GM12878 (cell line): ENCODE measurements at regions not wholly inside any gene's neighbourhood (a gene's known extent, or its start where the extent isn't known, plus 50 kb on each side); places are given as distances from the start of the nearest gene placed in this dataset.

Source experiments
- ATAC-seq: fragments of 200-7000 bp; cut with Tn5 transposase; 3 replicates; pipeline ENCODE4 v1.9.1; 2020; ENCODE audit warnings: mild to moderate bottlenecking, moderate library complexity
- BruUV-seq: library from RNA; stranded (reverse); fragments of 400-500 nt; replicated peaks from 2 replicates; lab custom pipeline; 2021; lab: Mats Ljungman, UMichigan
- CTCF ChIA-PET: fragments of 300-600 bp; sonication (Branson Sonifier 250); formaldehyde crosslinking; extraction: SDS; loops from one replicate; lab custom pipeline; 2021; ENCODE audit warnings: inconsistent platforms; lab: Yijun Ruan, JAX
- POLR2A ChIA-PET: fragments of 350-600 bp; formaldehyde crosslinking; extraction: SDS; loops from one replicate; lab custom pipeline; 2021; ENCODE audit warnings: inconsistent platforms; lab: Charles Lee
- RAD21 ChIA-PET: fragments of 300-600 bp; sonication (Branson Sonifier 250); formaldehyde crosslinking; loops from one replicate; lab custom pipeline; 2023; ENCODE audit warnings: antibody characterized with exemption; ENCODE audit not compliant: unreplicated experiment; lab: Charles Lee
- SMC1A ChIA-PET: fragments of 300-600 bp; sonication (Branson Sonifier 250); formaldehyde crosslinking; loops from one replicate; lab custom pipeline; 2023; ENCODE audit not compliant: unreplicated experiment, uncharacterized antibody; lab: Charles Lee
- DNase-seq: peaks from one replicate; pipeline ENCODE4 v3.0.0-alpha.2; 2011; ENCODE audit warnings: low read depth, low spot score
- FAIRE-seq: peaks from 3 replicates; lab custom pipeline; 2011; peaks lifted over from hg19 to GRCh38; lab: Jason Lieb, UNC
- H2AFZ ChIP-seq: 2 replicates; pipeline ENCODE4 v1.6.0; 2011; ENCODE audit warnings: low read depth, low read length, control low read depth; ENCODE audit not compliant: control insufficient read depth
- H3K27ac ChIP-seq: 2 replicates; pipeline ENCODE4 v1.5.1; 2011; ENCODE audit warnings: control low read depth; ENCODE audit not compliant: control insufficient read depth, insufficient read depth
- H3K27me3 ChIP-seq, 2 experiments: replicated peaks in 1 of 2; 2 replicates each; pipeline versions ENCODE4 v1.6.0 to v1.6.1; 2011; ENCODE audit warnings: low read length in 1 of 2; ENCODE audit not compliant: control insufficient read depth in 2 of 2, insufficient read depth in 2 of 2
- H3K36me3 ChIP-seq, 2 experiments: 2 replicates each; pipeline ENCODE4 v1.5.1; 2011; ENCODE audit warnings: low read length in 1 of 2; ENCODE audit not compliant: control insufficient read depth in 2 of 2, insufficient read depth in 2 of 2
- H3K4me1 ChIP-seq: 2 replicates; pipeline ENCODE4 v1.6.1; 2011; ENCODE audit warnings: mild to moderate bottlenecking, low read length, moderate library complexity, mixed read lengths; ENCODE audit not compliant: control insufficient read depth, insufficient read depth
- H3K4me2 ChIP-seq: 2 replicates; pipeline ENCODE4 v1.6.0; 2011; ENCODE audit warnings: control low read depth; ENCODE audit not compliant: control insufficient read depth, insufficient read depth
- H3K4me3 ChIP-seq: fragments of 200-600 bp; sonication (generic); 2 replicates; pipeline ENCODE4 v1.5.1; 2016
- H3K79me2 ChIP-seq: 2 replicates; pipeline ENCODE4 v1.6.0; 2011; ENCODE audit warnings: low read length; ENCODE audit not compliant: control insufficient read depth, insufficient read depth
- H3K9ac ChIP-seq: 2 replicates; pipeline ENCODE4 v1.8.0; 2011; ENCODE audit warnings: low read length, control low read depth, mixed read lengths; ENCODE audit not compliant: control insufficient read depth, insufficient read depth
- H3K9me3 ChIP-seq: replicated peaks from 3 replicates; pipeline ENCODE4 v1.5.1; 2011; ENCODE audit warnings: mild to moderate bottlenecking, low read length; ENCODE audit not compliant: control insufficient read depth, insufficient read depth
- H4K20me1 ChIP-seq: 2 replicates; pipeline ENCODE4 v1.6.0; 2011; ENCODE audit not compliant: control insufficient read depth, insufficient read depth
- ASH2L ChIP-seq: fragments of 300-600, 200-600 bp; sonication (generic); IDR thresholded peaks from 2 replicates; pipeline ENCODE4 v1.6.1; 2017; ENCODE audit warnings: low read depth, mild to moderate bottlenecking, borderline replicate concordance
- BMI1 ChIP-seq: fragments of 450-650 bp; IDR thresholded peaks from 2 replicates; pipeline ENCODE4 v1.6.1; 2016; ENCODE audit warnings: mild to moderate bottlenecking, moderate library complexity, borderline replicate concordance
- KLF5 ChIP-seq: fragments of 450-650 bp; IDR thresholded peaks from 2 replicates; pipeline ENCODE4 v1.6.1; 2014; ENCODE audit warnings: mild to moderate bottlenecking; ENCODE audit not compliant: partially characterized antibody
- MTA2 ChIP-seq: fragments of 450-650 bp; IDR thresholded peaks from 2 replicates; pipeline ENCODE4 v1.6.1; 2016; ENCODE audit warnings: low read depth, mild to moderate bottlenecking, moderate library complexity
- TCF7 ChIP-seq: IDR thresholded peaks from 2 replicates; pipeline ENCODE4 v1.6.1; 2014; ENCODE audit warnings: antibody characterized with exemption, borderline replicate concordance
- ZNF274 ChIP-seq: IDR thresholded peaks from one replicate; pipeline ENCODE4 v1.8.0; 2011; ENCODE audit not compliant: insufficient read length, insufficient read depth
- ZNF622 ChIP-seq: fragments of 450-650 bp; IDR thresholded peaks from 2 replicates; pipeline ENCODE4 v1.6.1; 2017; ENCODE audit warnings: mild to moderate bottlenecking, inconsistent platforms
- ZSCAN29 ChIP-seq: fragments of 450-650 bp; IDR thresholded peaks from 2 replicates; pipeline ENCODE4 v1.6.1; 2017; ENCODE audit warnings: mild to moderate bottlenecking, moderate library complexity
- WGBS: methylation state at CpG from one replicate; pipeline ENCODE4 v1.1.6; 2016; ENCODE audit warnings: low lambda C conversion rate; ENCODE audit not compliant: insufficient replicate concordance, insufficient coverage; ENCODE audit errors: missing lambda C conversion rate; 5-methylcytosine and 5-hydroxymethylcytosine counted together
- in situ Hi-C: fragments of 300-500 bp; cut with MboI; formaldehyde crosslinking; loops from 9 replicates; pipeline ENCODE4 v1.14.3; 2018; ENCODE audit warnings: mixed read lengths
- intact Hi-C: fragments of 100-400 bp; cut with micrococcal nuclease; formaldehyde crosslinking; loops from one replicate; pipeline ENCODE4 v1.14.2; 2022; ENCODE audit not compliant: unreplicated experiment
- TF ChIP-seq, protein P1 (sequence below): IDR thresholded peaks from 2 replicates; pipeline ENCODE4 v1.6.1; 2012; ENCODE audit warnings: low read length, inconsistent platforms

DNA sequence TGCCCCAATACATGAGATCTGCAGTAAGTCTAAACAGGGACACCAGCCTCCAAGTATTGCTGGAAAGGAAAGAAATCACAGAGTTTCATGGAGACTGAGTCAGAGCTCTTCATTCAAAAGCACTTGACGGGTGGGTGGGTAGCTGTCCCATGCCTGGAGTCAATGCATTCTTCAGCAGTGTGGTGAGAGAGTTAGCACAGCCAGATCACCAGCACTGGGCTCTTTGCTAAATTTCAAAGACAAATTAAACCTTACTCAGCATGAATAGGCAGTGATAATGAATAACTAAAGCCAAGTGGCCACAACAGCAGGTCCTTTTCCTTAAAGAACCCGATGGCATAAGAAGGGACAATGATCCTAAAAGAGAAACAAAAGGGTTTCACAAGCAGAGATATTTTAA lies 192.4 kb downstream of the ACTL7B start:
- ChIA-PET RAD21 (no interaction called here), CTCF (interaction anchor here (0.7 kb wide), 1 partner anchor 9 kb away, joined by 3 read pairs; no protein-coding TSS in a partner anchor)
- in situ Hi-C loops, result no loop called here
- Histone ChIP-seq H3K4me3 (no peak overlapping the region), H3K36me3 (no peaks in the 10 kb centered on the region), H3K27me3 (no peaks in the 10 kb centered on the region)
- DNase-seq (no peak), FAIRE-seq (no peak)
- no TSS peak for BruUV-seq
- TF ChIP-seq TCF7, result no peak
- TF ChIP-seq ASH2L, result no peak
- no peak for TF ChIP-seq ZNF274
- TF ChIP-seq, protein P1, sequence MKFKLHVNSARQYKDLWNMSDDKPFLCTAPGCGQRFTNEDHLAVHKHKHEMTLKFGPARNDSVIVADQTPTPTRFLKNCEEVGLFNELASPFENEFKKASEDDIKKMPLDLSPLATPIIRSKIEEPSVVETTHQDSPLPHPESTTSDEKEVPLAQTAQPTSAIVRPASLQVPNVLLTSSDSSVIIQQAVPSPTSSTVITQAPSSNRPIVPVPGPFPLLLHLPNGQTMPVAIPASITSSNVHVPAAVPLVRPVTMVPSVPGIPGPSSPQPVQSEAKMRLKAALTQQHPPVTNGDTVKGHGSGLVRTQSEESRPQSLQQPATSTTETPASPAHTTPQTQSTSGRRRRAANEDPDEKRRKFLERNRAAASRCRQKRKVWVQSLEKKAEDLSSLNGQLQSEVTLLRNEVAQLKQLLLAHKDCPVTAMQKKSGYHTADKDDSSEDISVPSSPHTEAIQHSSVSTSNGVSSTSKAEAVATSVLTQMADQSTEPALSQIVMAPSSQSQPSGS, result no peak
- no peak for TF ChIP-seq ZSCAN29
- no peak for TF ChIP-seq KLF5
- no peak for TF ChIP-seq MTA2
- no peak for TF ChIP-seq BMI1
- no peak for TF ChIP-seq ZNF622
- TF ChIP-seq, all 136 proteins: peak for 0
- WGBS, result 3% methylated on average over 2 of the region's 2 CpGs
- ATAC-seq, result no peak
- H3K4me1 ChIP-seq, result no peaks in the 10 kb centered on the region
- no peak overlapping the region for H3K9ac ChIP-seq
- no peaks in the 10 kb centered on the region for H3K79me2 ChIP-seq
- ChIA-PET SMC1A (no interaction called here), POLR2A (no interaction called here)
- no peak overlapping the region for H3K4me2 ChIP-seq
- H2AFZ ChIP-seq, result no peak overlapping the region
- intact Hi-C loops, result no loop called here
- H4K20me1 ChIP-seq, result no peaks in the 10 kb centered on the region
- H3K27ac ChIP-seq, result no peak overlapping the region
- peaks cover 3% of the 10 kb centered on the region; the same call in 1 of the 3 replicates for H3K9me3 ChIP-seq
